ENCODE measurements at regions not wholly inside any gene's neighbourhood (a gene's known extent, or its start where the extent isn't known, plus 50 kb on each side); places are given as distances from the start of the nearest gene placed in this dataset.
"Not testable (repeated sequence)": the region's sequence is repeated elsewhere in the genome, so short reads cannot be mapped to it uniquely, and the experiment has no call there.

GRCh38 chr14:27243365-27243764 is 645.5 kb upstream of the NOVA1 start:
- no peak for DNase-seq (ENCODE audit: low spot score)

GRCh38 chr14:27245947-27246346 is 648.1 kb upstream of the NOVA1 start:
- no peak for DNase-seq (ENCODE audit: low spot score)

GRCh38 chr14:27253966-27254365 is 656.1 kb upstream of the NOVA1 start:
- DNase-seq (ENCODE audit: low spot score): no peak

DNA sequence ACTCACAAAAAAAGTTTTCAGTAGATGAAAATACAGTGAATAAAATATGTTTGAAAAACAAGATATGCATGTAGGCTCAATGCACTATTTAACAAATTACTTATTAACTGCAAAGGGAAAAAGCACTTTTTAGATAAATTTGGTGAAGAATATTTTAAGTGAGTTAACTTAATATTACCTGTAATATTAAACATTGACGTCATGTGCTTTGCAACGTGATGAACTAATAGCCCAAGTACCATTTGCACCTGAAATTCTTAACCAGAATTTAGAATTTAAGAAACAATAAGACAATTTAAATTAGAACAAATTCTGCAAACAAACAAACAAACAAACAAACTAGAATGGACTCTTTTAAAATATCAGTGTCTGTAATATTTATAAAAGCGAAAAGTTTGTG is 659.0 kb upstream of the NOVA1 start:
- no peak for DNase-seq (ENCODE audit: low spot score)

DNA sequence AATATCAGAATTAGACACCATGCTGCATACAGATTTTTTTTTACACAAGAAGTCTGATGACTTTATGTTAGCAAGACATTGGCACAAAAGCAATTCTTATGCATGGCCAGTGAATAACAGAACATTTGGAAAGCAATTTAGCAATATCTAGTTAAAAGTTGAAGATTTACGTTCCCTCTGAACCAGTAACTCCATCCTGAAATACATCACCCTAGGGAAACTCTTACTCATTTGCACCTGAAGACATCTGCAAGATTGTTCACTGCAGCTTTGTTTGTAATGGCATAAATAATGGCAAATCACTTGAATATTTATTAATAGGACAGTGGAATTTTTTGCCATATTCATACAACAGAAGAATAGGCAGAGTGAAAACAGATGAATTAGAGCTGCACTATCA is 670.0 kb upstream of the NOVA1 start:
- no peak for DNase-seq (ENCODE audit: low spot score)

- no peak for DNase-seq (ENCODE audit: low spot score)
Observed at GRCh38 chr14:27270716-27271115, 672.9 kb upstream of the NOVA1 start.

- no peak for DNase-seq (ENCODE audit: low spot score)
Observed at GRCh38 chr14:27278341-27278740, 680.5 kb upstream of the NOVA1 start.

GRCh38 chr14:27305441-27305945 is 707.7 kb upstream of the NOVA1 start:
- DNase-seq (ENCODE audit: low spot score): no peak

- DNase-seq (ENCODE audit: low spot score): not testable (repeated sequence)
Observed at GRCh38 chr14:27312730-27313129, 714.9 kb upstream of the NOVA1 start.

GRCh38 chr14:27314231-27314630 is 716.4 kb upstream of the NOVA1 start:
- DNase-seq (ENCODE audit: low spot score): no peak

DNA sequence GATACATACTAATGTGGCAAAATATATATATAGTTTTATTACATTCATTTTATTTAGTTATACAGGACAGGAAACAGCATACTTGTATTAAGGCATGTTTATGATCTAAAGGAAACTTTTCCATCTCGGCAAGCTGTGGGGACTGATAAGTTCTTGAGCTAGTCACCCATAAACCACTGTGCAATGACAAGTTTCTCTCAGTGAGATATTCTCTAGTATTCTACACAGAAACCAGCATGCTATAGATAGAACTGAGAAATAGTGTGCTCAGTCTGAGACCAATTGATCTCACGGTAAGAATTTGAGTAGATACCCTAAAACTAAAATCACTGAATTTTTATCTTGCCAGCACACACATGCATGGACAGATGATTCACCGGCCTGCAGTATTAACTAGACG is 717.6 kb upstream of the NOVA1 start:
- no peak for DNase-seq (ENCODE audit: low spot score)

GRCh38 chr14:27315947-27316346 is 718.1 kb upstream of the NOVA1 start:
- DNase-seq (ENCODE audit: low spot score): no peak

GRCh38 chr14:27318774-27319420 is 721.1 kb upstream of the NOVA1 start:
- DNase-seq (ENCODE audit: low spot score): no peak

DNA sequence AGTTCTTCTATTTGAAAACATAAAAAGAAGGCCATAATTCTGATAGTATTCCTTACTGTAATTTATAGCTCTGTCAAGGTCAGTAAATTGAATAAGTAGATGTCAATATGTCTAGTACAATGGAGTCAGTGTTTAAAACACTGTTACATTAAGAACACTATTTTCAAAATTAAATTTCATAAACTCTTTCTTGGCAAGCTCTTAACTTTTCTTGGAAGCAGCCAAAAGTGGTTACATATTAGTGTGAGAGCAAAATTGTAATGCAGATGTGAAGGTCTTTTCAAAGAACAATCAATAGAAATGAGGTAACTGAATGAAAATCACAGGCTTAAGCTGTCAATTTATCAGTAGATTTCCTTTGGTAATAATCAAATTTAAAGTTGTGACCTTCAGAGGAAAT is 722.4 kb upstream of the NOVA1 start:
- no peak for DNase-seq (ENCODE audit: low spot score)

GRCh38 chr14:27327095-27327494 is 729.3 kb upstream of the NOVA1 start:
- no peak for DNase-seq (ENCODE audit: low spot score)

DNA sequence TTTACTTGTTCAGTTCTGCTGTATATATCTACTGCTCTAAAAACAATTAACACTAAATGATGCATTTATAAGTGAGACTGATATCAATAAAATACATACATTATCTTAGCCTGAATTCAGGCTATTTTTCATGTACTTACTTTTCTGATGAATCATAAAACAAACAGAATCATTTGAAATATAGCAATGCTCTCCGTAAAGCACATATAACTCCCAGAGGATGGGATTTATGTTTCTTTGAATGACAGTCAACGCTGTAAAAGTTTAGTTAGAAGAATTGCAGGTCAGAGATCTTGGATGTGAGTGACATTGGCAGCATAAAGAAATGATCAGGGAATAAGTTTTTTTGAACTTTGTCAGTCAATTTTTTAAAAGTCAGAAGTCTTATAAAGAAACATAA is 740.2 kb upstream of the NOVA1 start:
- no peak for DNase-seq (ENCODE audit: low spot score)

DNA sequence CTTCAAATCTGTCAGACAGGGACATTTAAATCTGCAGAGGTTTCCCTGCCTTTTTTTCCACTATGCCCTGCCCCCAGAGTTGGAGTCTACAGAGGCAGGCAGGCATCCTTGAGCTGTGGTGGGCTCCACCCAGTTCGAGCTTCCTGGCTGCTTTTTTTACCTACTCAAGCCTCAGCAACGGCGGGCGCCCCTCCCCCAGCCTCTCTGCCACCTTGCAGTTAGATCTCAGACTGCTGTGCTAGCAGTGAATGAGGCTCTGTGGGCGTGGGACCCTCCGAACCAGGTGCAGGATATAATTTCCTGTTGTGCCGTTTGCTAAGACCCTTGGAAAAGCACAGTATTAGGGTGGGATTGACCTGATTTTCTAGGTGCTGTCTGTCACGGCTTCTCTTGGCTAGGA is 765.2 kb upstream of the NOVA1 start:
- not testable (repeated sequence) for DNase-seq (ENCODE audit: low spot score)

DNA sequence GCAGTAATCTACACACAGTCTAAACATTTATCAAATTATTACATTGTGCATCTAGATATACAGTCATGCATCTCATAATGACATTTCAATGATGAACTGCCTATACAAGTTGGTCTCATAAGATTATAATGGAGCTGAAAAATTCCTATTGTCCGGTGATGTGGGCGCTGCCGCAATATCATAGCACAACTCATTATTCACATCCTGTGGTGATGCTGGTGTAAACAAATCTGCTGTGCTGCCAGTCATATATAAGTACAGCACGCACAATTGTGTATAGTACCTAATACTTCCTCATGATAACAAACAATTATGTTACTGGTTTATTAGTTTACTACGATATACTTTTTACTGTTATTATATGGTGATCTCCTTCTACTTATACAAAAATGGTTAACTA is 768.8 kb upstream of the NOVA1 start:
- no peak for DNase-seq (ENCODE audit: low spot score)

- no peak for DNase-seq (ENCODE audit: low spot score)
Observed at GRCh38 chr14:27367345-27367744, 769.5 kb upstream of the NOVA1 start.

- DNase-seq (ENCODE audit: low spot score): no peak
Observed at GRCh38 chr14:27370074-27370473, 772.2 kb upstream of the NOVA1 start.

DNA sequence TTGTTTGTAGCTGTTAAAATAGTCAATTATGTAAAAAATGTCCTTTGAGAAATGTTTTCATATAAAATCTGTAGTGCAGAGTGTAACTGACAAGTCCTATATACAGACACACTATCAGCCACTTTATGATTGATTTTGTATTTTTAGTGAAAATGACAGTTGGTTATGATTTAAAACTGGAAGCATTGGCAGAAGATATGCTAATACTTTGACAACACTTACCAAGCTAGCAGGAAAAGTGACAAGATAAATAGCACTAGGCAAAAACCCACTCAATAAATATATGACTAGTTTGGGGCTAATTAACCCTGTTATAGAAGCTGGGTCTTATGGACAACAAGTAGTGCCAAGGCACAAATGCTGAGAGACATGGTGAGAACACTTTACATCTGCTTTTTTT is 772.9 kb upstream of the NOVA1 start:
- no peak for DNase-seq (ENCODE audit: low spot score)

DNA sequence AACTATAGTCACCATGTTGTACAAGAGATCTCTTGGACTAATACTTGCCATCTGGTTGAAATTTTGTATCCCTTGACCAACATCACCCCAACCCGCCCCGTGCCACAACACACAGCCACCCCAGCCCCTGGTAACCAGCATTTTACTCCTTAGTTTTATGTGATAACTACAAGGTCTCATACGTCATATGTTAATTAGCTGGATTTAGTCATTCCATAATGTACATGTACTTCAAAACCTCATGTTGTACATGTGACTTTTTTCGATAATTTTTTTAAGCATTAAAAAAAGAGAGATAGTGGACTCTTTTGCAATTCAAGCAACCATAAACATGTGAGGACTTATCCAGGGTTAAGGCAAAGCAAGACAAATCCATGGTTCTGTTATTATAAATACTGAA is 773.4 kb upstream of the NOVA1 start:
- DNase-seq (ENCODE audit: low spot score): no peak

GRCh38 chr14:27371868-27372267 is 774.0 kb upstream of the NOVA1 start:
- no peak for DNase-seq (ENCODE audit: low spot score)

DNA sequence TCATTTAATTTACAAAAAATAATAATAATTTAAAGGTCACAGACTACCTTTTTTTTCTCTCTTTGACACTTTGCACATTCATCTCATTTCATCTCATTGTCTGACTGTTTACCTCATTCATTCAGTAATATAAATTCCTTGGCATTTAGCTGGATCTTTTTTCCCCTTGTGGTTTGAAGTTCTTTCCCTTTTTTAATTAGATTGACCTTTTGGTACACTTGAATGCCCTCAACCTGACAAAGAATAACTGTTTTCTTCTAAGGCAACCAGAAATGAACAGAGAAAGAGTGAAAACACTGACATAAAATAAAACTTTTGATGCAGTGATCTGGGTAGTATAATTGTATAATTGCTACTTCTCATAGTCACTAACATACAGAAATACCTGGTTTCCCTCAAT is 774.9 kb upstream of the NOVA1 start:
- no peak for DNase-seq (ENCODE audit: low spot score)

DNA sequence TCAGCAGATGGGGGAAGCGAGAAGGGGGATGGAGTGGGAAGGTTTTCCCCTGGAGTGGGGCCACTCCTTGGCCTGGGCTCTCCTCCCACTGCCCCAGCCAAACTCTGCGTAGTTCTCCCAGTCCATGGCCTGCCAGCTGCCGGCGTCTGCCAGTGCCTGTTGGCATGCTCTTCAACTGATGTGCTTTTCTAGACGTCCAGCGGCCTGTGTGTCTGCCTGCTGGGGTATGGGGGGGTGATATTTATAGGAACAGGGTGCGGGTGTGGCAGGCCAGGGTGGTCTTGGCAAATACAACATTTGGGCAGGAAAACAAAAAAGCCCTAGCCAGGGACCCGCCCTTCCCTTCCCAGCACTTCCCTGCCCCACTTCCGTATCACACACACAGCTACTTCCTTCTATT is 786.3 kb upstream of the NOVA1 start:
- no peak for DNase-seq (ENCODE audit: low spot score)
